ENCODE measurements at regions not wholly inside any gene's neighbourhood (a gene's known extent, or its start where the extent isn't known, plus 50 kb on each side); places are given as distances from the start of the nearest gene placed in this dataset.

GRCh38 chr10:33795529-33795928 lies 461.1 kb upstream of the NRP1 start:
- TF ChIP-seq CTCF (IDR thresholded peaks at IDR 0.05) (no peak), EP300 (IDR thresholded peaks at IDR 0.05) (no peak), POLR2A (IDR thresholded peaks at IDR 0.05) (no peak), POLR2AphosphoS5 (IDR thresholded peaks at IDR 0.05) (no peak)

Measured in stomach (tissue), 4 donors.